Lung (tissue), 11 donors: ENCODE measurements at regions not wholly inside any gene's neighbourhood (a gene's known extent, or its start where the extent isn't known, plus 50 kb on each side); places are given as distances from the start of the nearest gene placed in this dataset.

ENCODE experiments used
- ATAC-seq: fragments of 200-7000 bp; cut with Tn5 transposase; one replicate; pipeline ENCODE4 v1.9.1; 2020; ENCODE audit warnings: moderate number of reproducible peaks; ENCODE audit not compliant: insufficient read depth, low FRiP score
- DNase-seq, 3 donors: peaks; one replicate each; pipeline ENCODE4 v3.0.0-alpha.2; 2013 to 2017
- H3K27ac ChIP-seq, 2 donors: one replicate each; pipeline ENCODE4 v1.5.1; 2013; ENCODE audit warnings: mild to moderate bottlenecking in 2 of 2, moderate library complexity in 2 of 2, control low read depth in 1 of 2, inconsistent platforms in 1 of 2, low read depth in 1 of 2, low read length in 1 of 2
- H3K27me3 ChIP-seq, 3 donors: one replicate each; pipeline ENCODE4 v1.5.1; 2013; ENCODE audit warnings: low read length in 2 of 3; ENCODE audit not compliant: control insufficient read depth in 3 of 3, insufficient read depth in 3 of 3
- H3K36me3 ChIP-seq, 4 donors: one replicate each; pipeline ENCODE4 v1.5.1; 2013; ENCODE audit warnings: low read length in 4 of 4, mild to moderate bottlenecking in 1 of 4, moderate library complexity in 1 of 4; ENCODE audit not compliant: control insufficient read depth in 4 of 4, insufficient read depth in 4 of 4
- H3K4me1 ChIP-seq, 5 donors: one replicate each; pipeline ENCODE4 v1.5.1; 2013; ENCODE audit warnings: low read length in 5 of 5, mild to moderate bottlenecking in 2 of 5, moderate library complexity in 1 of 5; ENCODE audit not compliant: control insufficient read depth in 5 of 5, insufficient read depth in 5 of 5
- H3K4me3 ChIP-seq: one replicate; pipeline ENCODE4 v1.5.1; 2013; ENCODE audit warnings: mild to moderate bottlenecking, control low read depth, moderate library complexity
- H3K9ac ChIP-seq, 2 donors: one replicate each; pipeline ENCODE4 v1.5.1; 2013; ENCODE audit warnings: low read length in 2 of 2, control low read depth in 1 of 2; ENCODE audit not compliant: insufficient read depth in 1 of 2
- H3K9me3 ChIP-seq, 4 donors: one replicate each; pipeline ENCODE4 v1.5.1; 2013; ENCODE audit warnings: low read length in 3 of 4, mild to moderate bottlenecking in 1 of 4, moderate library complexity in 1 of 4; ENCODE audit not compliant: control insufficient read depth in 4 of 4, insufficient read depth in 3 of 4
- WGBS, 2 donors: extraction: QIAGEN DNeasy Blood & Tissue Kit; methylation state at CpG; one replicate each; pipeline ENCODE4 v1.1.7; 2013; 5-methylcytosine and 5-hydroxymethylcytosine counted together
- TF ChIP-seq, protein P1 (sequence below): IDR thresholded peaks from 2 replicates; pipeline ENCODE4 v1.5.1; 2012; ENCODE audit warnings: mild to moderate bottlenecking; ENCODE audit errors: control extremely low read depth, extremely low read depth
- donor health status: control.
- donor health status: control.
- donor health status: Bipolar disorder and iron deficiency.
- donor health status: healthy.
- donor health status: DM: yes; HTN: yes; CAD: no.

DNA sequence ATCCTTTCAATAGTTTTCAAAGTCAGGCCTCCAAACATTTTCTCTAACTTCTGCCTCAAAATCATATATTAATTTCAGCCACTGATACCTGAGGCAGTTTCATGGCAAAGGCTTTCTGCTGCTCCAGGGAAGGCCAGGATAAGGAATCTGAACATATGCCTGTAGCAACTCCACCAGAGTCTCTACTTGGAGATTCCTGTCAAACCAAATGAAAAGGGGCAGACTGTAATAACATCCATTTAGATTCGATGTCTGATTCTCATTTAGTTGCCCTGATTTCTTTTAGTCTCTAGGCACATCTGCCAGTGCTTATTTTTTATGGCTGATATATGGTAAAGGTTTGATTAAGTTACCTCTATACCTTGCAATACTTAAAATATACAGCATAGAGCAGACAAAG is 109.6 kb upstream of the ZNF385D start:
- Histone ChIP-seq H3K9me3 (no peaks in the 10 kb centered on the region), H3K27ac (no peak overlapping the region), H3K4me1 (no peaks in the 10 kb centered on the region), H3K36me3 (no peaks in the 10 kb centered on the region), H3K27me3 (no peaks in the 10 kb centered on the region), H3K4me3 (no peak overlapping the region), H3K9ac (no peak overlapping the region)
- DNase-seq (no peak), ATAC-seq (no peak)
- TF ChIP-seq, protein P1, sequence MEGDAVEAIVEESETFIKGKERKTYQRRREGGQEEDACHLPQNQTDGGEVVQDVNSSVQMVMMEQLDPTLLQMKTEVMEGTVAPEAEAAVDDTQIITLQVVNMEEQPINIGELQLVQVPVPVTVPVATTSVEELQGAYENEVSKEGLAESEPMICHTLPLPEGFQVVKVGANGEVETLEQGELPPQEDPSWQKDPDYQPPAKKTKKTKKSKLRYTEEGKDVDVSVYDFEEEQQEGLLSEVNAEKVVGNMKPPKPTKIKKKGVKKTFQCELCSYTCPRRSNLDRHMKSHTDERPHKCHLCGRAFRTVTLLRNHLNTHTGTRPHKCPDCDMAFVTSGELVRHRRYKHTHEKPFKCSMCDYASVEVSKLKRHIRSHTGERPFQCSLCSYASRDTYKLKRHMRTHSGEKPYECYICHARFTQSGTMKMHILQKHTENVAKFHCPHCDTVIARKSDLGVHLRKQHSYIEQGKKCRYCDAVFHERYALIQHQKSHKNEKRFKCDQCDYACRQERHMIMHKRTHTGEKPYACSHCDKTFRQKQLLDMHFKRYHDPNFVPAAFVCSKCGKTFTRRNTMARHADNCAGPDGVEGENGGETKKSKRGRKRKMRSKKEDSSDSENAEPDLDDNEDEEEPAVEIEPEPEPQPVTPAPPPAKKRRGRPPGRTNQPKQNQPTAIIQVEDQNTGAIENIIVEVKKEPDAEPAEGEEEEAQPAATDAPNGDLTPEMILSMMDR = no peak
- WGBS, 2 donors = 79 to 81% methylated on average over 1 of the region's 1 CpG

DNA sequence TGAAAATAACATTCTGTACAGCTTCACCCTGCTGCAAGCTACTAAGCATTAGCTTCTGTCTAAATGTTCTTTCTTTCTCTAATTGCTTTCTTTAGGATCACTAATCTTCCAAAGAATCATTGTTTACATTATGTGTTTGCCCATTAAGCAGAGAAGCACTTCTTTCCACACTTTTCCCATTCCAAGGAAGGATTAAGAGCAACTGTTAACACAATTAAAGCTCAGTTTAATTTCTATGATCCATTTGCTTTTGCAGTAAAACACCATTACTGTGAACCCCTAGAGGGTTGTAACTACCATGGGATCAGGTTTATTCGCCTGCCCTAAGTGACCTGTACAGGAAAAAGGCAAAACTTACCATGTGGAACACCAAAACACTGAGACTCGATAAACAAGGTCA is 125.8 kb upstream of the ZNF385D start:
- Histone ChIP-seq H3K27me3 (no peaks in the 10 kb centered on the region), H3K27ac (no peak overlapping the region), H3K36me3 (no peaks in the 10 kb centered on the region), H3K4me3 (no peak overlapping the region), H3K4me1 (peaks cover 0 to 31% (median 10%) of the 10 kb centered on the region in 5 donors), H3K9ac (no peak overlapping the region), H3K9me3 (peaks cover 0 to 2% (median under 1%) of the 10 kb centered on the region in 4 donors)
- no peak for DNase-seq
- 76 to 81% methylated on average over 2 of the region's 2 CpGs for WGBS, 2 donors
- TF ChIP-seq, protein P1 = no peak
- no peak for ATAC-seq

- peaks cover 0 to 31% (median 10%) of the 10 kb centered on the region in 5 donors for H3K4me1 ChIP-seq
- H3K27me3 ChIP-seq = no peaks in the 10 kb centered on the region
- no peak for ATAC-seq
- H3K9me3 ChIP-seq = peaks cover 0 to 2% (median under 1%) of the 10 kb centered on the region in 4 donors
- 75 to 85% methylated on average over 6 of the region's 6 CpGs for WGBS, 2 donors
- TF ChIP-seq, protein P1 = no peak
- H3K9ac ChIP-seq = no peak overlapping the region
- no peak overlapping the region for H3K4me3 ChIP-seq
- no peak overlapping the region for H3K27ac ChIP-seq
- H3K36me3 ChIP-seq = no peaks in the 10 kb centered on the region
- DNase-seq = no peak
Observed at GRCh38 chr3:21877214-21877754, 126.3 kb upstream of the ZNF385D start.
